ENCODE measurements at regions not wholly inside any gene's neighbourhood (a gene's known extent, or its start where the extent isn't known, plus 50 kb on each side); places are given as distances from the start of the nearest gene placed in this dataset.

DNA sequence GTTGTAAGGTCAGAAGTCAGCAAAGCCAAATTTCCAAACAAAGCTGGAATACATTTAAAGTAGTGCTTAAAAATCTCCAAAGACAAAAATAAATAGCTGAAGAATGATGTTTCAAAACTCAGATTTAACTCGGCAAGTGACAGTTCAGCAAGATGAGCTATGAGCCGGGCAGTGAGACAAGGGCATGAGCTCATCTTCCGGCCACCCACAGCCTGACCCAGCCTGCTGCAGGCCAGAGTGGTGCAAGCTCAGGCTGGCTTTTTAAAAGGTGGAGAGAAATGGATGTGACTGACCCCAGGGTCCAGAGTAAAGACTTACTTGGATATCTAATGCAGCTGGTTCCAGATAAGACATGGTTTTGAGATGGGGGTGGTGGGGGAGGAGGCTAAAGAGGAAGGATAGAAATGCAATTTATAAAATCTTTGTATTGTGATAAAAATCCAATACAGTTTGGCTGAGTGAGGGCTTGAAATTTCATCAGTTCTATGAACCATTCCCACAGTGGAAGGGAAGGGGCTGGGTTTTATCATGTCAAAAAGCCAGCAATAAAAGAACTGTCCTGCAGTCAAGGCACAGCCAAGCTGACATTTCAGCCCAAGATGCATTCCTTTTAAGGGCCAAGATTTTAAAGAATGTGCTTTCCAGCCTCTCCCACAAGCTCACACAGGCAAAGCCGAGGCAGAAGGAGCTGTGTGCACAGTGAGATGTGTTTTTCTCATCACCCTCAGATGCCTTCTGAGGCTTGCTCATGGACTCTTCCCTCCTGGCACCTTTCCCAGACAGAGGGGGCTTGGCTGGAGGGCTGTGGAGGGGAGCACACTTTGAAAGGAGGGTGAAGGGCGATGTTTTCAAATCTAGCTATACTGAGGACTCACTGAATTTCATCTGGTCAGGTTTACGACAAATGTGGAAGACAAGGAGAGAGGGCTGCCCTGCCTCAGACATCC lies 97.9 kb upstream of the KLHL29 start:
- no peak for DNase-seq

- no peak for DNase-seq
Observed at GRCh38 chr2:23289671-23290070, 95.3 kb upstream of the KLHL29 start.

DNA sequence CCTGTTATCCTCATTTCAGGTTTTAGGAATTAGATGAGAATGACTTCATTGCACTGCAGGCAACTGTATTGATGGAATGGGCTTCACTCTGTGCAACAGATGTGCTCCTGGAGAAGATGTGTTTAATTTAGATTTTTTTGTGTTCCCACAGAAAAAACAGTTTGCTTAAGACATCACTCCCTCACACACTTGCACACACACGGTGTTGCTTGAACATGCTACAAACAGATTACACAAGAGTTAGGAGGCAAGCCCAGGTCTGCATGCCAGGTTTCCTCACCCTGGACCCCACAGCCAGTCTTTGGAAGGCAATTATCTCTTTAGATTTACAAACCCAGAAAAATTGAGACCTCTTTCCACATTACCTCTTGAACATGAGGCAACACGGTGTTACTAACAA lies 93.7 kb upstream of the KLHL29 start:
- DNase-seq = no peak

DNA sequence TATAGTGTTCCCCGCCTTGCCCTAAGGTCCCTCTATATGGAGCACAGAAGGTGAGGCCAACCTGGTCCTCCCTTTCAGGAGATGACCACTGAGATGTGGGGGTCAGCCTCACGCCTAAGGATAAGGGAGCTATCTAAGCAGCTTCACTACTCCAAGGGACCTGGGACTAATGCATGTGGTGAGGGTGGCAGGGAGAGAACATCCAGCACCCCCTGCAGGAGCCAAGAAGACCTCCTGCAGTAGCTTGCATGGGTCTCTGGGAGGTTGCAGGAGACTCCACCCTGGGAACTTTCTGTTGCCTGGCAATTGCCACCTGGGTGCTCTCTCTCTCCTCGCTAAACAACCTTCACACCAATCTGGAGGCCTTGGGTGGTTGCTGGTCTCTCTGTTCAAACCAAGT lies 93.0 kb upstream of the KLHL29 start:
- no peak for DNase-seq

DNA sequence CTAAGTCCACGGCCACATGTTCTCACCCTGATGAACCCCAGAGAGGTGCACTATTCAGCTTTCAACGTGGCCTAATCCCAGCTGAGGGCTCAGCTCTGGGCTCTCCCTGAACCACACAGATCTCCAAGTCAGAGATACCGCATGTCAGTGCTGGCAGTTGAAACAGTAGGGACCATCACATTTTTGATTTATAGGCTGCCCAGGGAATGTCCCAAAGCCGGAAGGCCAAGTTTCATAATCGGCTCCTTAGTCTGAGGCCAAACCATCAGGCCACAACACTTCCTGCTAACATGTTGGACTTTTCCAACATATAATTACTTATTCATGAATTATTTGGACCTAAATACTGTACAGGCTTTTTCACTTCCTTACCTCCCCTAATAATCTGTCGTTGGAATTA lies 91.9 kb upstream of the KLHL29 start:
- DNase-seq = no peak

DNA sequence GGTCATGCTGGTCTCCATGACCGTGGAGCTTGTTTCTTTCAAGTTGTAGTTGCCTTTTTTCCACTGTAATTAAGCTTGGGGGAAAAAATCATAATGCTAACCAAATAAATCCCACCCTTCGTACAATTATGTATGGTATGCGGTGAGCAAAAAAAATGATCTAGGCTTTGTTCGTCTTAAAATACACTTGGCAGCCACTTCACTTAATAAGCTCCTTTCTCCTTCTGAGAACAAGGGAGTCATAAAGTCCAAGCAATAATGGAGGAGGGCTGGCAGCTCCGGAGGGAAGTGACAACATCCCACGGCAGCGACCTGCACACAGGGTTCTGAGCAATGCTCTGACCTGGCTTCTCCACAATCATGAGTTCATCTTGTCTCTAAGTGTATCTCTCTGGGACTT lies 91.2 kb upstream of the KLHL29 start:
- no peak for DNase-seq

GRCh38 chr2:23294238-23294637 lies 90.7 kb upstream of the KLHL29 start:
- no peak for DNase-seq

GRCh38 chr2:23296691-23297090 lies 88.3 kb upstream of the KLHL29 start:
- DNase-seq = no peak

- DNase-seq = no peak
Observed at GRCh38 chr2:23297112-23297511, 87.9 kb upstream of the KLHL29 start.

DNA sequence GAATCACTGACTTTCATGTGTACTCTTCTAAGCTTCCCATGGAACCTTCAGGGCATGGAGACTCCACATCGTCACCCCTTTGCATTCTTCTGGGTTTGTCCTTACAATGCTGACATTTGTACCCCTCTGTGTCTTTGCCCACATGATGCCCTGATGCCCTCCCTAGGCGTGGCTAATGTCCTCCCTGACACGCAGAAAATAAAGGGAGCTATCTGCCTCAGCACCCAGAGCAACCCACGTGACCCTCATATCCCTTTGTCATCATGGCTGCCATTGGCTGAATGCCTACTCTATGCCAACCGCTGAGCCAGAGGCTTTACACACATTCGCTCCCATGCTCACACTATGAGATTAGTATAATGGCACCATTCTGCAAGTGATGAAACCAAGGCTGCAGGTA lies 86.4 kb upstream of the KLHL29 start:
- no peak for DNase-seq

DNA sequence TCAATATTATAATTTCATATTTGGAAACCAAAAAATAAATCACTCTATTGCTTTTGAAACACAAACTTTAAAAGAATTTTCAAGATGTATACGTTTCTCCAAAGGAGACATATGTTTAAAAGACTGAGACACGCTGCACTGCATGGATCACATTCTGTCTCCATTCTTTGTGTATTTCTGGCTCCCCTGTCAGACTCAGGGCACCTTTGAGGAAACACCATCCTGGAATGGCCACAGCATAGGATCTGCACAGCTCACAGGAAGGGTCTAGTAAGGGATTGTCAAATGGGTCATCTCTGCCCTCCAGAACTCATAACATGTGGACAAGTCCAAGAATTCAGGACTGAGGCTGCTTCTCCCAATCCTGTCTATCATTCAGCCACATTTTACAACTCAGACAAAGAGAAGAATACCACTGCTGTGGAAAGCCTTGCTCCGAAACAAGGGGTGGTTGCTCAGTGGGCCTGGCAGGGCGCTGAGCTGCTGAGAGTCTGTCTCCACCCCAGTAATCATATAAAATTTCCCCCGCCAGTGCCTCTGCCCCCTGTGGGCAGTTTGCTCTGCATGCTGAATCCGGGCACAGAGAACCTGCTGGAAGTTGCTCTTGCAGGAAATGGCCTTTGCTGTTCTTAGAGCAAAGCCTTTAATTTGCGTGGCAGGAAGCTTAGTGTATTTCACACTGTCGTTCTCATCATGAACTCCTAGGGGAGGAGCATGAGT lies 85.3 kb upstream of the KLHL29 start:
- no peak for DNase-seq

DNA sequence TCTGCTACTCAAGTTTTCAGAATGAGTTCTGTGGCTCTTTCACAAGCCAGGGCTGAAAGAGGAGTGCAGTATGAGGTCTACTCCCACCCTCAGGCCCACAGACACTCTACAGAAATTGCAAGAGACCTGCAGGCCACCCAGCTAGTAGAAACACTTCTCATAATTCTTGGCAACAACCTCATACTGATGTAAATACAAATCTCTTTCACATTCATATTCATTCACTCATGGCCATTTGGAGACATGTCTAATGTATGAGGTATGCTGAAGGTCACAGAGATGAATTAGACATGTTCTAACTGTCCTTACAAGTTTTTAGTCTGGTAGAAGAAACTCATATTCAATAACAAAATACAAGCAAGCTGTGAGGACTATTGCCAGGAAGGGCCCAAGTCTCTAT lies 83.8 kb upstream of the KLHL29 start:
- DNase-seq = no peak

GRCh38 chr2:23302591-23302990 lies 82.4 kb upstream of the KLHL29 start:
- DNase-seq = no peak

DNA sequence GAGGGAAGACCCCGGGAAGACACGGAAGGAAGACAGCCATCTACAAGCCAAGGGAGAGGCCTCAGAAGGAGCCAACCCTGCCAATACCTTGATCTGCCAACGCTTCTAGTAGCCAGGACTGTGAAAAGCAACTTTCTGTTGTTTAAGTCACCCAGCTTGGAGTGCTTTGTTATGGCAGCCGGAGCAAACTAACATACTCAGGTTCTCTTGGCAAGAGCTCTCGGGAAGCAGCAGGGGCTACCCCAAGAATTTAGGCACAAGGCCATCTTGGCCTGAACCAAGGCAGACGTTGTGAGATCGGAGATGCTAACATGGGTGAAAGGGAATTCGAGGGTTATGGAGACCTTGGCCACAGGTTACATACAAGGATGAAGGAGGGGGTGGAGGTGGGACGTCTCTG lies 78.6 kb upstream of the KLHL29 start:
- DNase-seq = no peak

- no peak for DNase-seq
Observed at GRCh38 chr2:23311186-23311585, 73.8 kb upstream of the KLHL29 start.

GRCh38 chr2:23312996-23313606 lies 71.9 kb upstream of the KLHL29 start:
- no peak for DNase-seq

GRCh38 chr2:23314687-23315086 lies 70.3 kb upstream of the KLHL29 start:
- no peak for DNase-seq

DNA sequence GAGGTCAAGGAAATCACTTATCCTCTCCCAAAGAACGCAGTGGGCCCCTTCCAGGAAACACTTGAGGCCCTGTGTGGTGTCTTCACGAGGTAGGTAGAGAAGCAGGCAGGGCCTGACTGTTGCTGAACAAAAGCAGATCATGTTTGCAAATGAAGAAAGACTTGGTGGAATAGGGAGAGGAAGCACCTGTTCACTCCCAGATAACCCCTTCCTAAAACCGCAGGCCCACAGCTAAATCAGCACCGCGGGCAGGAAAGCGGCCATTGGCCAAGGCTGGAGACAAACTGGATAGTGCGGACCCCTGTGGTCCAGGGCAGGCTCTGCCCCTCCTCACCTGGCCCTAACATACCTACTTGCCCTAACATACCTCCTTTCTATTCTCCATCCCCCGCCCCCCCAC lies 64.9 kb upstream of the KLHL29 start:
- no peak for DNase-seq

DNA sequence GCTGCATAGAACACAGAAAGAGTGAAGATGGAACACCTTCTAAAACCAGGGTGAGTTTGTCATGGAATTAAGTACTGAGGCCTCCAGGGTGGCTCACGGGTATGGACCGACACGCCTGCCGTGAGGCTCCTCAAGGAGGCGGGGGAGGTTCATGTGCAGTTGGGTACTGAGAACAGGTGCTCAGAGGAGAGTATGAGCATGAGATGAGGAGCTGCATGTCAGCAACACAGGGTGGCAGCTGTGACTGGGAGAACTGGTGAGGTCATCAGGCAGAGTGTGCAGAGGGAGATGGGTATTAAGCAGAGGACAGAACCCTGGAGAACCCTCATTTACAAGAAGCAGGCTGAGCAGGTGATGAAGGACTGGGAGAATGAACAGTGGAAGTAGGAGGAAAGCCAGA lies 63.2 kb upstream of the KLHL29 start:
- DNase-seq = no peak

GRCh38 chr2:23322567-23323197 lies 62.3 kb upstream of the KLHL29 start:
- DNase-seq = no peak

DNA sequence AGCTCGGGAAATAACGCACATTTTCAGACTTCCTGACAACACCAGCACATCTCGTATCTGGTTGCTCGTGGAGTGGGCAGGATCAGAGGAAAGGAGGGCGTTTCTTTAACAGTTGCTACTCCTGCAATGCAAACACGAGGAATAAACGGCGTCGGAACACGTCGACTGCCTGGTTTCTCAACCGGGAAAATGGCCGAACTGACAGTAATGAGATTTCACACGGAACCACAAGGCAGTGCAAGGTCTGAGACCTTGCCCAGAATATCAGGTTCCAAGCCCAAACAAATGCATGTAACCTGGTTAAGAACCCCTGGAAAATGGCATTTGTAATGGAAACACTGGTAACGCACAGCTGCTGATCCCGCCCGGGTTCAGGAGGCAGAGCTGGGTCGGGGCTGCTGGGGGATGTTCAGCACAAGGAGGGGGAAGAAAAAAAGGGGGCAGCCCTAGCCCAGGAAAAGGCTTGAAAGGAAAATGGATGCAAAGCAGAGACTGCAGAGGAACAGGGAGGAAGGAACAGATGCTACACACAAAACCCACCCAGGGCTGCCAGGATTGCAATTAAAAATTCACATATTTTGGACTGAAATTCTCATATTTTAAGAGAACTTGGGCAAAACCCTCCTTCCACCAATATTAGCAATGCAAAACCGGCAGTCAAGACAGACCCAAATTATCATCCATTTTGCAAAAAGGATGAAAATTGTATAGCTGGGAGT lies 61.6 kb upstream of the KLHL29 start:
- peak; percentile 39 for DNase-seq

DNA sequence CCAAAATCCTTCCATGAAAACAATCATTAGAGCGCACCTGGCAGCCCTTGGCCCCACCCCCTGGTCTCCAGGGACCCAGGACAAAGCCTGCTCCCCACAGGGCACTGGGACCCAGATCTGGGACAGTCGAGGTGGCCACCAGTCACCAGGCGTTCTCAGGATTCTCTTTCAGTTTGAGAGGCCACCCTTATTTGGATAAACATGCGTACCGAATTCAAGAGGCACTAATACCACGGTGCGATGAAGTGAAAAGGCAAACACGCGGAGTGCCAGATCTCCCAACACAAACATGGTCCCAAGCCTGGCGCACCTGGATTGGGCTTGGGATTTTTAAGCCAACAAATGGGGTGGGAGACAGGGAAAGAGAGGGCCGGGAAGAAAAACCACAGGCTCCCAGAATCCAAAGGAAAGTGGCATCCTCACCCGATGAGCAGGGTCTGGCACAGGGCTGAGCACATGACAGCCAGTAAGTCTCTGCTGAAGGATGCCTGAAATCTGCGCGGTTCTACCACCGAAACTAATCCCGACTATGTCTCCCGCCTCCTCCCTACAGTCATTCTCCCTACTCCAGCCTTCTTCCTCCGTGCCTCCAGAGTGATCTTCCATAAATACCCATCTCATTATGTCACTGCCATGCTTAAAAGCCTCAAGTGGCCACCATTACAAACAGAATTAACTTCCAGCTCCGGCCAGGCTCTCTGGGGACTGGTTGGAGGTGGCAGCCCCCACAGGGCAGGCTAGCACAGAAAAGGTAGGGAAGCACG lies 60.9 kb upstream of the KLHL29 start:
- peak; percentile 94 for DNase-seq
